BE2C (cell line): ENCODE measurements at regions not wholly inside any gene's neighbourhood (a gene's known extent, or its start where the extent isn't known, plus 50 kb on each side); places are given as distances from the start of the nearest gene placed in this dataset.

Experiments
- DNase-seq: peaks from one replicate; pipeline ENCODE4 v3.0.0-alpha.2; 2020
- H3K27me3 ChIP-seq: fragments of 250-450 bp; sonication (Bioruptor Pico); 2 replicates; pipeline ENCODE4 v1.5.1; 2020; ENCODE audit warnings: mild to moderate bottlenecking
- H3K36me3 ChIP-seq: fragments of 250-450 bp; sonication (Bioruptor Pico); 2 replicates; pipeline ENCODE4 v1.5.1; 2020; ENCODE audit warnings: mild to moderate bottlenecking
- H3K4me1 ChIP-seq: fragments of 250-450 bp; sonication (Bioruptor Pico); 2 replicates; pipeline ENCODE4 v1.5.1; 2020
- H3K4me3 ChIP-seq: 2 replicates; pipeline ENCODE4 v1.5.1; 2011; ENCODE audit warnings: low read depth, low read length
- H3K9me3 ChIP-seq: fragments of 250-450 bp; sonication (Bioruptor Pico); 2 replicates; pipeline ENCODE4 v1.5.1; 2020
- TF ChIP-seq, protein P1 (sequence below): IDR thresholded peaks from 2 replicates; pipeline ENCODE4 v1.5.1; 2012; ENCODE audit warnings: mild to moderate bottlenecking, low read depth, low read length

DNA sequence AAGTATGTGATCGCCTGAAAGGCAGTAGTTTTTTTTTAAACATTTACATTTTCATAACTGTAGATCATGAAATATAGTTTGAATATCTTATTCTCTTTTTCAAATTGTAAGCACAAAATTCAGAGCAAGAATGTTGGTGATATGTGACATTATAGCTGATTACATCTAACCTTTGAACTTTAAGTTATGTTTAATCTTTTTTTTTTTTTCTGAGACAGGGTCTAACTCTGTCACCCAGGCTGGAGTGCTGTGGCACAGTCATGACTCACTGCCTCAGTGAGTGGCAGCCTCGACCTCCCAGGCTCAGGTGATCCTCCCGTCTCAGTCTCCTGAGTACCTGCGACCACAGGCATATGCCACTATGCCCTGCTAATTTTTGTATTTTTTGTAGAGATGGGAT lies 278.7 kb upstream of the NEBL start:
- Histone ChIP-seq H3K4me1 (no peaks in the 10 kb centered on the region), H3K9me3 (no peaks in the 10 kb centered on the region), H3K36me3 (no peaks in the 10 kb centered on the region), H3K27me3 (peaks cover 23% of the 10 kb centered on the region), H3K4me3 (no peak overlapping the region)
- DNase-seq = no peak
- TF ChIP-seq, protein P1, sequence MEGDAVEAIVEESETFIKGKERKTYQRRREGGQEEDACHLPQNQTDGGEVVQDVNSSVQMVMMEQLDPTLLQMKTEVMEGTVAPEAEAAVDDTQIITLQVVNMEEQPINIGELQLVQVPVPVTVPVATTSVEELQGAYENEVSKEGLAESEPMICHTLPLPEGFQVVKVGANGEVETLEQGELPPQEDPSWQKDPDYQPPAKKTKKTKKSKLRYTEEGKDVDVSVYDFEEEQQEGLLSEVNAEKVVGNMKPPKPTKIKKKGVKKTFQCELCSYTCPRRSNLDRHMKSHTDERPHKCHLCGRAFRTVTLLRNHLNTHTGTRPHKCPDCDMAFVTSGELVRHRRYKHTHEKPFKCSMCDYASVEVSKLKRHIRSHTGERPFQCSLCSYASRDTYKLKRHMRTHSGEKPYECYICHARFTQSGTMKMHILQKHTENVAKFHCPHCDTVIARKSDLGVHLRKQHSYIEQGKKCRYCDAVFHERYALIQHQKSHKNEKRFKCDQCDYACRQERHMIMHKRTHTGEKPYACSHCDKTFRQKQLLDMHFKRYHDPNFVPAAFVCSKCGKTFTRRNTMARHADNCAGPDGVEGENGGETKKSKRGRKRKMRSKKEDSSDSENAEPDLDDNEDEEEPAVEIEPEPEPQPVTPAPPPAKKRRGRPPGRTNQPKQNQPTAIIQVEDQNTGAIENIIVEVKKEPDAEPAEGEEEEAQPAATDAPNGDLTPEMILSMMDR = no peak

DNA sequence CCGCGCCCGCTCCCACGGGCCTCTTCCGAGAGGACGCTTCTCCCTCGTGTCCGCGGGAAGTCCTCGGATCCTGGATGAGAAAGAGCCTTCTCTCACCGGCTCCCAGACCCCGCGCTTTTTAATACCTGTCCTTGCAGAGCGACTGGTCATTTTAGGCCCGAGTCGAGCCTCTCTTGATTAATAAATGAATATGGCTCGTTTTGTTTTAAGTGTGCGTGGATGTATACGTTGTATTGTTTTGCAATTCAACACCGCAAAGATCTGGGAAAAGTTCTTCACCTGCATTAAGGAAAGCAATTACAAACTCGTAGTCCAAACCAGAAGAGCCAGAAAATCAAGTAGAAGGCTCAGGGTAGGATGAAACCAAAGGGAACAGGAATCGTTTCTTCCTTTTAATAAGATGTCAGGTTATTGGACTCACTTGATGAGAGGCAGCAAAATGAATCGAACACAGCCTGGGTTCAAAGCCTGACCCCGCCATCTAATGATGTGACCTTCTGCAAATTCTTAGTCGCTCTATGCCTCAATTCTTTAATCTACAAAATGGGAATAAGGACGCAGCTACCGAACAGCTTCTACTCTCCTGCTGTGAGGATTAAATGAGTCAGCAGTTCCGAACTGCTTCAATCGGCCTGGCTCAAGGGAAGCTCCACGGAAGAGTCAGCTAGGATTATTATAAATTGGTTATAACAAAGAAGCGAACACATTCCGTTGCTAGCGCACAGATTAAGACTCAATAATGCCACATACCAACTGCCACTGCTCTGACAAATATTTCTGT lies 277.8 kb upstream of the NEBL start:
- DNase-seq = no peak
- no peaks in the 10 kb centered on the region for H3K36me3 ChIP-seq
- H3K9me3 ChIP-seq = no peaks in the 10 kb centered on the region
- H3K4me1 ChIP-seq = no peaks in the 10 kb centered on the region
- H3K27me3 ChIP-seq = peaks cover 23% of the 10 kb centered on the region
- H3K4me3 ChIP-seq = no peak overlapping the region
- TF ChIP-seq, protein P1 = no peak

DNA sequence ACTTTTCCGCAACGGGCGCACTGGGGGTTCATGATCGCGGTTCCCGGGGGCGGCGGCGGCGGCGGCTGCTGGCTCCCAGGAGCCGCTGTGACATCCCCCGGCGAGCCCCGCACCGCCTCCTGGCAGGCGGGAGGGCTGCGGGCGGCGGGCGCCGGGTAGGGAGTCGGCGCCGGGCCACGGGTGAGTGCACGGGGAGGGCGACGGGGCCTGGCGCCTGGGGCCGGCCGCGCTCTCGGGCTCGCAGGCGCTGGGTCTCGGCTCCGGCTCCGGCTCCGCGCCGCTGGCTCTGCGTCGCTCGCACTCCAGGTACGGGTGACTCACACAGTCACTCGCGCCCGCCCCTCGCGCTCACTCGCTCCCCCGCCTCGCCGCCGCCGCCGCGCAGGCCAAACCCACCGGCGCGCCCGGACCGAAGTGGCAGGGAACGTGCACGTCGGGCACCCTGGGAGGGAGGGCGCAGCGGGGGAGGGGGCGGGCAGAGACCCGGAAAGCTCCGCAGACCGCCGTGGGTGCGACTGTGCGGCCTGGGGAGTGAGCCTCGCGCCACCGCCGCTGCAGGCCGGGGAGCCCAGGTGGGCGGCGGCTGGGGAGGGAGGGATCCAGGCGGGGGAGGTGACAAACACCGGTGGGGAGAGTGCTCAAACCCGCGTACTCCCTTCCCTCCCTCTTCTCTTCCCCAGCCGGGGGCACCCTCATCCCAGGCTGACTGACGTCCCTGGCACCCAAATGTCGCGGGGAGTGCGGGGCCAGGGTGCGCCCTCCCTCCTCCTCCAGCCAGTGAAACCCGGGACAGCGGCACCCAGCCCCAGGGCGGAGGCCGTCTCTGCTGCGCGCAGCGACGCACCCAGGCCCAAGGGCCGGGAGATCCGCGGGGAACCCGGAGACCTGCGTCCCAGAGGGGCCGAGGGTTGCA lies 276.9 kb upstream of the NEBL start:
- TF ChIP-seq, protein P1 = no peak
- peak; percentile 57 for DNase-seq
- Histone ChIP-seq H3K9me3 (no peaks in the 10 kb centered on the region), H3K4me1 (no peaks in the 10 kb centered on the region), H3K36me3 (no peaks in the 10 kb centered on the region), H3K4me3 (peak overlapping the region; percentile 54), H3K27me3 (peaks cover 23% of the 10 kb centered on the region)

DNA sequence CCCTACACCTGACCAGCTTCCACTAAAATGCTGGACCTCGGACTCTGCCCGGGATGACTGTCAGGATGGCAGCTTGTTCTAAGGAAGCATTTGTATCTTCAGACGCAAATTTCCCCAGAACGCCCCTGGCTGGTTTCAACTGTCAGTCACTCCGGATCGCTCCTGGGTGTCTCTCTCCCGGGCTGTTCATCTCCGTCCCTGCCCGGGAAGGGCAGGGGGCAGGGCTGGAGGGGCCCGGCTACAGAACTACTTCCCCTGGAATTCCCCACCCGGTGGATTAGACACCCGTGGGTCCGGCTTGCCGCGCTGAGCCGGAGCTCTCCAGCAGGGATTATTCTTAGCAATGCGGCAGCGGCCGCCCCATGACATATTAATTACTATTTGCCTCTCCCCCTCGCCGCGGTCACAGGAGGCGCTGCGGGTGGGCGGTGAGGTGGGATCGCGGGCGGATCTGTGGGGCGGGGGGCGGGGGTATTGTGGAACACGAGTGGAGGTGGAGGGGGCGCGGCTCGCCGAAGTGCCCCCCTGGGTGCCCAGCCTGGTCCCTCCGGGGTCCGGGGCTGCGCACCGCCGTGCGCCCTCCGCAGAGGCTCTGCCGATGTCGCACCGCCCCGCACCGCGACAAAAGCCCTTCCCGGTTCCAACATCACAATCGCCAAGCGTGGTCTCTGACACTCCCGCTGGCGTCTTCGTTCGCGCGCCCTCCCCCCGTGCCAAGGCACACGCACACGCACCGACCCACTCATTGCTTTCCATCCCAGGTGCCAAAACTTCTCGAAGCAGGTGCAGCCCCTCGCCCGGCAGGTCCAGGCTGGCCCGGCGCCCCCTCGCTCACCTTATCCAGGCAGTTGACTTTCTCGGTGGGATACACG lies 276.1 kb upstream of the NEBL start:
- TF ChIP-seq, protein P1 = no peak
- peak; percentile 17 for DNase-seq
- Histone ChIP-seq H3K4me1 (no peaks in the 10 kb centered on the region), H3K4me3 (peak overlapping the region; percentile 54), H3K27me3 (peaks cover 23% of the 10 kb centered on the region), H3K9me3 (no peaks in the 10 kb centered on the region), H3K36me3 (no peaks in the 10 kb centered on the region)

DNA sequence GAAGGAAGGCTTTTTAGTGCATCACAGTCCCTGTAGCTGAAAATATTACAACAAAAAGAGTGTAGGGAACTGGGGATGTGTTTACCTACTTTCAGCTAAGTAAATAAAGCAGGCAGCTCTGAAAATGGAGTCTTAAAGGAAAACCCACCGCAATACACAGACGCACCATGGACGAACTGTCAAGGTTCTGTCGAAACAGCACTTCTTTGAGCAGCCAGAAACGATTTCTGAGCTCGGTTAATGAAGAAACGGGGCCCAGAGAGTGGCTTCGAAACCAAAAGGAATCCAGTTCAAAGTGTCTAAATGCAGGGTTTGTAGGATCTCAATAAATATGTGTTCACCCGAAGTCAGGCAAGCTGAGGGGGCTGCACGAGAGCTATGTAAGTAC lies 275.4 kb upstream of the NEBL start:
- H3K36me3 ChIP-seq = no peaks in the 10 kb centered on the region
- DNase-seq = no peak
- TF ChIP-seq, protein P1 = no peak
- H3K9me3 ChIP-seq = no peaks in the 10 kb centered on the region
- peaks cover 23% of the 10 kb centered on the region for H3K27me3 ChIP-seq
- H3K4me1 ChIP-seq = no peaks in the 10 kb centered on the region
- peak overlapping the region; percentile 54 for H3K4me3 ChIP-seq
